NCI-H1436 (cell line): ENCODE measurements at regions not wholly inside any gene's neighbourhood (a gene's known extent, or its start where the extent isn't known, plus 50 kb on each side); places are given as distances from the start of the nearest gene placed in this dataset.
"Not testable (repeated sequence)": the region's sequence is repeated elsewhere in the genome, so short reads cannot be mapped to it uniquely, and the experiment has no call there.

Source experiments
- DNase-seq: peaks from one replicate; lab custom pipeline; 2025; lab: John Stamatoyannopoulos, UW

DNA sequence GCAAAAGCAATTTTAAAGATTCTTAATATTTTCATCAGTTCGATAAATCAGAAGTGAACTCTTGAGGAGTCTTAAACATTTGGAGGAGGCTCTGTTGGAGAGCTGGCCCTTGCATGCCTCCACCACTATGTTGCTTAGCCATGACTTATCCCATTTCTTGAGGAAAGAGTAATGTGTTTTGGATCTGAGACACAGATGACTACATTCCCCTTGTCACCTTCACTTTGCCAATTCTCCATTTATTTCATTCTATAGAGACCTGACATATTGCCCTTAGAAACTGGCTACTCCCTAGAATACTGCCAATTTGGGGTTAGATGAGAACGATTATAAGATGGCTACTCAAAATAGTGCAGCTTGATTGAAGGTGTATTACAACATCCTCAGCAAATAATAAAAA, 157.4 kb upstream of the TMEM260 start:
- DNase-seq = no peak

DNA sequence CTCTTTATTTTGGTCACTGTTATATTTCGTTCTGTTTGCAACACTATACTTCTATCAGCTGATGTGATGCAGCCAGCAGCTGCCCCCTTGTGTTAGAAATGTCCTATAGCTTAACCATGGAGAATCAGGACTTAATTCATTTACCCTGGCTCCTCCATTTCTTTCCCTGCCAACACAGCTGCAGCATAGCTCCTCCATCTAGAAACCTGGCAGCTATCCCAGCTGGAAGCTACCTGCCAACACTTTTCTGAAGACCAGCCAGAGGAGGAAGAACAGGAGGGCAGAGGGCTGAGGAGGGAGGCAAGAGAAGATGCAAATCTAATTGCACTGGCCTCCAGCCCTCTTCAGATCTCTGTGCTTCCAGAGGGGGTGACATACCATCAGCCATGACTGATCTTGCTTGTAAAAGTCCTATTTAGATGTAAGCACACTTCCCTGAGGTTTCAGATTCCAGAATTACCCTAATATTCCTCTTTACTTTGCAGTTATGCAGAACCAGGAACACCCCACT, 156.8 kb upstream of the TMEM260 start:
- peak; percentile 4 for DNase-seq

DNA sequence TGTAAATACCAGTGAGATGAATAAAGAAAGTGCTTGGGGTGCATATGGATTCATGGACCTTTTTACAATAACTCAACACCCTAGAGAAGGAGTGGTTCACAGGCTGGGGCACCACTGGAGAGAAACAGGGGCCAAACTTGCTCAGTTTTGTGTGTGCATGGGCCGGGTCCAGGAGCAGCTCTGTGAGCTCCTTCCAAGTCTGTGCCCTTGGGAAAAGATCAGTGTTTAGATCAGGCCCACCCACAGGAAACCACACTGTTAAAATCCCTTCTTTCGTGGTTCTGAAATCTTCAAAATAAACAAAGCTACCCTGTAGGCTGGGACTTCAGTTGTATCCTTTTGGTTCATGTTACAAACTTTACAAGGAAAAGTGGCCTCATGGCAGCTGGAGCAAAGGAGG, 156.1 kb upstream of the TMEM260 start:
- no peak for DNase-seq

DNA sequence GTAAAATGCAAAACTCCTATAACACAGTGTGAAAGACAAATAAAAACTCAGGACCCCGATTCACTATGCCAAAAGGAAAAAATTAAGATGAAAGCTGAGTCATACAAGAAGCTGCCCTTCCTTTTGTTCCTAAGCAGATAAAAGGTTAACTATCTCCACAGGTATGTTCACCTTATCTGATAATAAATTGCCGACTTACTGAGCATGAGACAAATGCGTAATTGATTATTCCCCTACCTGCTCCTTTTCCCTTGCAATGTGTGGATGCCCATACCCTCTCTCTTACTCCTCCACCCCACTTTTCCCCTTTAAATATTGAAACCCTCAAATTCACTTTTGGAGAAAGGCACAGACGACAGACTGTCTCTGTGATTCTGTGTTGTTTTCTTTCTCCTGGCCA, 148.6 kb upstream of the TMEM260 start:
- DNase-seq = no peak

DNA sequence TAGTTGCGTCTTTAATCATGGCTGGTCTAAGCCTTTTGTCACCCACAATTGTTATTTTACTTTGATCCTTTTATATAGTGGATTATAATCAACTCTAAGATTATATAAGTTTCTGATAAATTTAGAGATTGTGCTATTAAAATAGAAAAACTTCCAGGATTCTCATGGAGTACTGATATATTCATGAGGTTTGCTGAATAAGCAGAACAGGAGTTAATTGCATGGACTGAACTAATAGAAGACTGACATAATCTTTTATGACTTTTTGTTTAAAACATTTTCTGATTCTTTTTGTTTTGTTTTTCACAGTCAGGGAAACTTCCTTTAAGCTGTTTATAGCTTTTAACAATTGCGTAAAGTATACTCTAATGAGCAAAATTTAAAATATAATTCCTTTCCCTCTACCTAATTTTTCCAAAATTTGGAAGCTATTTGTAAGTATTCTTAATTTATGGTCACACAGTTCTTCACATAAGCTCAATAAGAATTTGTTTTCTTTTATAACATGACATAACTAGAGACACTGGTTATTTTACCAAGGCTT, 129.9 kb upstream of the TMEM260 start:
- DNase-seq = no peak

DNA sequence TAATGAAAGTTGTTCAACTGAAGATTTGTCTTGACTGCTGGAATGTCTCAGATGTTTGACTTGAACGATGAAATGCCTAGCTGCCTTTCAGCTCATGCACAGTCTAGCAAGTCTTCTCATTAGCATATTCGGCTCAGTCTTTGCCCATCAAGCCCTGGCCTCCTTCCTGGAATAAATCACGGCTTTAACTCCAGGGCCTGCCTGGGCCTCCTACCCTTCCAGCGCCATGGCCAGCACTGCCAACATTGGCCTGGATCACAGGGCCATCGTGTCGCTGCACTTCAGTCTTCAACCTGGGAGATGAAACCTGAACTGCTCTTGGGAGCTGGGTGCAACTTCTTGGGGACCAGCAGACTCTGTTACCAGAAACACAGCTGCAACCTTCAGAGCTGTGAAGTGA, 126.7 kb upstream of the TMEM260 start:
- DNase-seq = no peak

DNA sequence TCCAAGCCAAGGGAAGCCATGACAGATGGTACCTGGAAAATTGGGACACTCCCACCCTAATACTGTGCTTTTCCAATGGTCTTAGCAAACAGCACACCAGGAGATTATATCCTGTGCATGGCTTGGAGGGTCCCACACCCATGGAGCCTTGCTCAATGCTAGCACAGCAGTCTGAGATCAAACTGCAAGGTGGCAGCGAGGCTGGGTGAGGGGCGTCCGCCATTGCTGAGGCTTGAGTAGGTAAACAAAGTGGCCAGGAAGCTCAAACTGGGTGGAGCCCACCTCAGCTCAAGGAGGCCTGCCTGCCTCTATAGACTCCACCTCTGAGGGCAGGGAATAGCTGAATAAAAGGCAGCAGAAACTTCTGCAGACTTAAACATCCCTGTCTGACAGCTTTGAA, 124.9 kb upstream of the TMEM260 start:
- DNase-seq = not testable (repeated sequence)

DNA sequence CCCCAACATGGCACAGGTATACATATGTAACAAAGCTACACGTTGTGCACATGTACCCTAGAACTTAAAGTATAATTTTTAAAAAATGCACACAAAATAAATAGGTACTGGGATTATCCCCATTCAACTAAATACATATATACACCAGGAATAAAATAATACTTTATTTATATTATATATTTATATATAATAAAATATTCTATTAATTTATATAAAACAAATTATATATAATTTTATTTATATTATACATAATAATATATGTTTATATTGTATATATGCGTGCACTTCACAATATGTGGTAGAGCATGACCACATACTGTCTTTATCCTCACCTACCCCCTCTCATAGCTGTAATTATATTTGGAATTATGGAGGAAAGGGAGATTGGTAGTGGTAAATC, 119.1 kb upstream of the TMEM260 start:
- no peak for DNase-seq

DNA sequence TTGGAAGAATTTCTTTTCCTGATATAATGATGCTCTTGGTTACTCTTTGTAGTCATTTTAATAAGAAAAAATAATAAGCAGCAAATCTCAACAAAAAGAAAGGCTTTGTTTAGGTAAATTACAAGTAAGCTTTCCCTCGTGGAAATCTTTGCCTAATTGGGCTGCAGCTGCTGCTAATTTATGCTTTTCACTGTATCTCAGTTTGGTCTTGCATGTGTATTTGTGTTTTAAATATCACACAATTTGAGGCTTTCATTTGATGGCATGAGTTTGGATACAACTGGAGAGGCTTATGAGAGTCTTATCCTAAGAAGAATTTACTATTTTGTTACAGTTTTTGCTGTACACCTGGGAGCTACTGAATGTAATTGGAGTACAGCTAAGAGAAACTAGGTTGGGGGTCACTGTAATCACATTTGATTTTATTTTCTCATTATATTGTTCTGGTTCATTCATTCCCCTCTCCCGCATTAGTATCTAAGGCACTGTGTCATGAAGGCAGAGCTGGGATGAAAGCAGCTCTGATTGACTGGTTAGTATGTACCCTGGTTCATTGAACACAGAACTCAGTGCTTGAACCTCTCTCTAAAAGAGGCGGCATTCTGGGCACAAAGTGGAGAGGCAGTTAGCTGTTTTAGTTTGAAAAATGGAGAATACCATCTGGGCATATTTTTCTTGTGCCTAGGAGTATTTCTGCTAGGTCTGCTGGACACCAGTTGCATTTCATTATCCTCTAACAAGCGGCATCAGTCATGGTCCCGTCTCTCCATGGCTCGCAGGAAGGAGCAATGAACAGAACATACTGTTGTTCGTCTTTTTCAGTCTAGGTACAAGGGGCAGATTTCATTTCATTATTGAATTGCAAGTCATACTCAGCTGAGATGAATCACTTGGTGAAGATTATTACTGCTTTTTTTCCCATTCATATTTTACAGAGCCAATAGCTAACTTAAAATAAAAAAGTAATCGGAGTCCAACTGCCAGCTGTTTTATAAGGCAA, 118.0 kb upstream of the TMEM260 start:
- no peak for DNase-seq

DNA sequence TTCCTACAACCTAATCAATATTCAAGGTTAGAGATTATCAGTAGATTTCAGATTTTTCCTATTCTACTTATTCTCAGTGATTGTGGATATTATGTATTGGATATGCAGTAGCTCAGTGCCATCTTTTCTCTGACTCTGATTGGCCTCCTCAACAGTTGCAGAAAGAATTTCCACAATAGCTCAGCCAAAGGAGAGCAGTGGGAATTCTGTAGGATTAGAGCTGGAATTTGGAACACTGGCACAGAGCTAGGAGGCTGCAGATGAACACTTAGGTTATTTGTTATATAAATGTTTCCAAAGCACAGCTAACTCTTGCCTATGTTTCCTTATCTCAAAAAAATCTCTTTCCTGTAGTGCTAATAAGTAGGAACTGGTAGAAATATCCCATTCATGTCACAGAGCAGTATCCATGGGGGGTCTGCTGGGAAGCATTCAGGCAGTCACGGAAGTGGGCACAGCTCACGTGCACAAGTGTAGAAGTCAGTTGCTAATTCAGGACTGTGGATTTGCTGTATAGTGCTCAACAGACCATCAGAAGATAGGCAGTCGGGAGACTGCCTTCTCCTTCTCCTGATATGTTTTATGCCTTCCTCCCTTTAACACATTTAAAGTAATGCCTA, 116.2 kb upstream of the TMEM260 start:
- no peak for DNase-seq

DNA sequence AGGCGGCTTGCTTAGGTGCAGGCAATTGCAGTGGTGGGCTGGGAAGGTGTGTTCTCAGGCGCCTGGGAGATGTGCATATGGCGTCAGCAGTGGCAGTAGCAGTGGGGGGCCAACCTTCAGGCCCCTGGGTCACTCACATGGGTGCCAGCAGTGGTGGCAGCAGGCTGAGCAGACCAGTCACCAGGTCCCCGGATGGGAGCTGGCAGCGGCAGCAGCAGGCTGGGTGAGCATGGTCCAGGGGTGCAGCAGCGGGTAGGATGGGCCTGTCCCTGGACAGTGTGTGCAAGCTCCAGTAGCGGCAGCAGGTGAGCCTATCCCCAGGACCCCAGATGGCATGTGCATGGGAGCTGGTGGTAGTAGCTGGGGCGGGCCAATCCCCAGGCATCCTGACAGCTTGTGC, 108.5 kb upstream of the TMEM260 start:
- no peak for DNase-seq

DNA sequence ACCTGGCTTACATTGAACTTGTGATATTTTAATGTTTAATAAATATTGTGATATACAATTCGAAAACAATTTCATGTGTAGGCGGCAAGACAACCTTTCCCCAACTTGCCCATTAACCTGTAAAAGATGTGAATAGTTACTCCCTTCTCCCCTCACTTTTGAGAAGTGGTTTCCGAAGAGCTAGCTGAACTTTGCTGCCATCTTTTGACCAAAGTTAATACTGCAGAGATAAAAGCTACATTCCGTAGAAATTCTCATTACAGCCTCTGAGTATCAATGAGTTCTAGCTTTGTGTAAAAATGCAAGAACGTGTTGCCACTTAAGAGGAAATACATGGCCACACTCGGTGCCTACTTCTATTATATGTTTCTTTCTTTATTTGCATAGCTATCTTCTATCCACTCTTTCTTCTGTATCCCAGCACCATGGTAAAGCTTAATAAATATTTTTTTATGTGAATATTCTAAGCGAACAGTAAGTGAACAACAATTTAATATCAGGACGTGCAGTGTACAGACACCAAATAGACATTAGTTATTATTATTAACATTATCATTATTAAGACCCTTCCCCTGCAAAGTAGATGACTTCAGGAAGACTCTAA, 105.1 kb upstream of the TMEM260 start:
- peak; percentile 44 for DNase-seq

DNA sequence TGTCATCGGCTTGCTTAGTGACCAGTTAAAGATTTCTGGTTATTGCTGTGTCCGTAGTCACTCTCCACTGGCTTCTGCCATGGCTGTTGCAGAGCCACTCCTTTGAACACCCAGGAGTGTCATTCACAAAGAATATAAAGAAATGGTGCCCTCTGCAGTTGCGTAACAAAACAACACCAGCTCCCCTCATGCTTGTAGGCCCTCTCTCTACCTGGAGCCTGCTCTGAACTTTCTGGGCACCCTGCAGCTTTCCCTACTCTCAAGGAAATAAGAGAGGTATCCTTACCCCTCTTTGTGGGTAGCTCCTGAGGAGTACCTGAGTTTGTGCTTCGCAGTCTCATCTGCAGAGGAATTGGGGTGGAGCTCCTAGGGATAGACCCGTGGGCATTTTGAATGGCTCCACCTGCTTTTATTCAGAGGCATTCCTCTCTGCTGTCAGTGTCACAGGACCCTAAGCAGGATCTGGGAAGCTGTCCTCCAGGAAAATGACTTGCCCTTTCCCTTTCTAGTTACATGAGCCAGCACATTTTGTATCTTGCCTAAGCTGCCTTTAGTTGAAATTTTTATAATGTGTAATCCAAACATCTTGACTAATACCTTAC, 97.2 kb upstream of the TMEM260 start:
- DNase-seq = peak; percentile 20

DNA sequence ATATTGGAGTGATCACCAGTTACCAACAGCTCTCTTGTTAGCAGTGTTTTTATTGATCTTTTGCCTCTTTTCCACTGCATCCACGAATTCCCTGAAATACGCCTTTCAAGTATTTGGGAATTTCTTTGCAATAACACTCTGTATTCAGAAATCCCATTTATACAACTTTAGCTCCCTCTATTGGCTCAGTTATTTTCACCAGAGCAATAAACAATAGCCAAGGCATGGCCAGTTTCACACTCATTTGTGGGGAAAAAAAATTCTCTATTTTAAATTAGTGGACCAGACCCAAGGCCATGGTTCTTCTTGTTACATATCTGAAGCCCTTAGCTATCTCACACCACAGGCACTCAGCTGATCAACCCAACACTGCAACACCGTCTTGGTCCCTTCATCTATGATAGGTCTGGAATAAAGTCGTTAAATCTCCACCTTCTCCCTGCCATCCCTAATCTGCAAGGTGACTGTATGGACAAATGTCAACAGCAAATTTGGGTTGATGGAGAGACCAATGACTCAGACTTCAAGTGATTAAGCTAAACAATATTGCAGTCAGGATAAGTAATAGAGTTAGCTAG, 92.4 kb upstream of the TMEM260 start:
- no peak for DNase-seq

DNA sequence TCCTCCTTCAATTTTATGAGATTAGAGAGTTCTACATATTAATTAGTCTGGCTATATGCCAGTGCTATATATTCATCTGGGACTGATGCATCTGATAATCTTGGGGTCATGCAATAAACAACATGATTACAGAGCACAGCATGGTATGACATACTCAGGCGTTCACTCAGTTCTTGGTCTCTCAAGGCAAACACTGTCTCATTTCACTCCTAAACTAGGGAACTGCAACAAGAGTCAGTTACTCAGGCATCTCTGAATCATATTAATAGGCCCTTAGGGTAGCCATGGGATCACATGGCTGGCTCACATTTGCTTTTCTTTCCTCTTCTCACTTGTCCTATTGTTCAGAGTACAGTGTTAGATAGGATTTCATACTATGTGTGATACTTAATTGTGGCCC, 91.8 kb upstream of the TMEM260 start:
- DNase-seq = no peak

DNA sequence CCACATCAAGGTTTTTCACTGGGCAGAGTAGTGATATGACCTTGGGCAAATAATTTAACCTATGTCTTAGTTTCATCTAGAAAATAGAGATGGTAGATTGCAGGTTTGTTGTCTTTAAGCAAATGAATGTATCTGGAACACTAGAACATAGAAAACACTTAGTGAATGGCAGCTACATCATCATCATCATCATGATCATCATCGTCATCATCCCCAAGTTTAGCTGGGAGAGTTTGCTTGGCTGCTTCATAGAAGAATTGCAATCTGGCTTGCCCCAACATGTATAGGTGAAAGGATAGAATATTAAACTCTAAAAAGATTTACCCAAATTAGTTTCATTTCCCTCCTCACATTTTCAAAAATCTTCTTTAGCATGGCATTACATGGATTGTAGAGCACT, 91.3 kb upstream of the TMEM260 start:
- no peak for DNase-seq

DNA sequence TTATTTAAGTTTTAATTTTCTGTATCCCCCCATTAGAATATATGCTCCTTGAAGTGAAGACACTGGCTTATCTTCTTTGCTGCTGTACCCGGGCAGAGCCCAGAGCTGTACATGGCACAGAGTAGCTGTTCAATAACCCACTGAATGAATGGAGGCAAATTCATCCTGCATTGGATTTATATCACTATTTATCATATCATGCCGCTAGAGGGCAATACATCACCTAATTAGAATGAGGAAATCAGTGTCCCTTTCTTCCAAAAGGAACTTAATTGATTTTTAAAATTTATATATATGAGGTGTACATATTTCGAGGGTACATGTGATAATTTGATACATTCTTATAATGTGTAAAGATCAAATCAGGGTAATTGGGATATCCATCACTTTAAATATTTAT, 89.2 kb upstream of the TMEM260 start:
- peak; percentile 51 for DNase-seq

DNA sequence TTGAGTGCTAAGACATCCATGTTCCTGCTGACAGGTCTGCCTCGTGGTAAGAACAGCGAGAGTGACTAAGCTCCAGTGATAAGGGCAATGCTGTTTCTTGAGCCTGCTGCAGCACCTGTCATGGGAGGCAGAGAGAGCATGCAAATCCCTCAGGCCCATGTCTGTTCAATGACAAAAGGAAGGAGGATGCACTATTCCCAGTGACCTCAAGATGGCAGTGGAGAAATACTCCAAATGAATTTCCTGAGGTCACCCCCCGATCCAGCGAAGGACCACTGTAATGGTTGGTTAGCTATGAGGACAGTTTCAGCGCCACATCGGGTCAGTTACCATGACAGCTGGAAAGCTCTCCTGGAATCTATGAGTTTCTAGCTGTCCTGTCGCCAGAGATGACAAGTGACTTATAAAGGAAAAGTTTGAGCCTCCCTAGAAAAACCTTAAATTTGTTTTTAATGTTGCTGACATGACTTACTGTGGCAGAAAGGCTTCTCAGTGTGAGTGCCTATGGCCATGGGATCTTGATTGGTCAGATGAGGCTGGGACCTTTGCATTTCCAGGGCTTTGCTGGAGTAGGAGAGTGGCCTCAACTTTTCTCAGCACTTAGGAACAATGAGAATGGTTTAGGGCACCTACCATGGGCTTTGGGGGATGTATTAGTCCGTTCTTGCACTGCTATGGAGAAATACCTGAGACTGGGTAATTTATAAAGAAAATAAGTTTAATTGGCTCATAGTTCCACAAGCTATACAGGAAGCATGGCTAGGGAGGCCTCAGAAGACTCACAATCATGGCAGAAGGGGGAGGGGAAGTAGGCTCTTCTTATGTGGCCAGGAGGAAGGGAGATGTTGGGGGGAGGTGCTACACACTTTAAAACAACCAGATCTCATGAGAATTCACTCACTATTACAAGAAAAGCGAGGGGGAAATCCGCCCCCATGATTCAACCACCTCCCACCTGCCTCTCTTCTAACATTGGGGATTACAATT, 88.0 kb upstream of the TMEM260 start:
- peak; percentile 79 for DNase-seq

DNA sequence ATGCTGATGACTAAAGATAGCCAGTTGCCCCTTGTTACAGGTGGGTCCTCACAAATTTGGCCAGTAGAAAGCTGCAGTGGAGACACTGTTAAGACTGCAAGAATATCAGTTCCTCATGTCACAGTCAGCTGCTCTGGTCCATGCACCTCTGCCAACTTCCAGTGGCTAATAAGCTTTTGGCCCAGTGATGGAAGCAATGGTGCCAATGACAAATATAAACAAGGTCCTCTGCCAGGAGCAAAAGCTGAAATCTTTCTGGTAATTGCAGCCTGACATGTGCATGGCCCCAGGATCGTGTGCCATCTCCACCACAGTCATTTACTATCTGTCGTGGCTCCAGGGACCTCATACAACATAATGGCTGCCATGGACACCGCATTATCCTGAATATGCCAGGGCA, 85.4 kb upstream of the TMEM260 start:
- no peak for DNase-seq

DNA sequence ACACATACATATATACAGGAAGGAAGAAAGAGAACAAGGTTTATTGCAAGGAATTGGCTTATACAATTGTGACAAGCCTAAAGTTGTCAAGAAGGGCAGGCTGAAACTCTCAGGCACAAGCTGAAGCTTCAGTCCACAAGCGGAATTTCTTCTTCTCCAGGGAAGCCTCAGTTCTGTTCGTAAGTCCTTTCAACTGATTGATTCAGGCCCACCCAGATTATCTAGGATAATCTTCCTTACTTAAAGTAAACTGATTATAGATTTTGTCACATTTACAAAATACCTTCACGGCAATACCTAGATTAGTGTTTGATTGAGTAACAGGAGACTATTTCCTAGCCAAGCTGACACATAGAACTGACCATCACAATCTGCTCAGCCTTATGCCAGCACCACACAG, 81.5 kb upstream of the TMEM260 start:
- no peak for DNase-seq
